ENCODE measurements at regions not wholly inside any gene's neighbourhood (a gene's known extent, or its start where the extent isn't known, plus 50 kb on each side); places are given as distances from the start of the nearest gene placed in this dataset.

DNA sequence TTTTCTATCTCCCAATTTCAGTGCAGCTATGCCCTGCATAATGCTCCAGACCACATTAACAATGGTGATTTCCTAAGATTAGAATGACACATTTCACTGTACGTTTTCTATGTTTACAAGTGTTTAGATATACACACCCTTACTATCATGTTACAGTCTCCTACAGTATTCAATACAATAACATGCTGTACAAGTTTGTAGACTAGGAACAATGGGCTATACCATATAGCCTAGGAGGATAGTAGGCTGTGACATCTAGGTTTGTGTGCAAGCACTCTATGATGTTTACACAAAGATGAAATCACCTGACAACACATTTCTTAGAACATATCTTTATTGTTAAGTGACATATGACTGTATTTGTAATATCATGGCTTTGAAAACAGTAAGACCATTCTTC is 1435.6 kb upstream of the NUDT12 start:
- no peak overlapping the region for H3K4me2 ChIP-seq (ENCODE audit: low read length)
- no peak overlapping the region for H3K4me3 ChIP-seq (replicated peaks in 1 of 2; ENCODE audit: low read depth in 1 of 2, low read length in 2 of 2)
- H3K36me3 ChIP-seq (ENCODE audit: control insufficient read depth in 1 of 2, insufficient read depth in 2 of 2, low read length in 2 of 2) = no peaks in the 10 kb centered on the region
- no peaks in the 10 kb centered on the region for H3K4me1 ChIP-seq (ENCODE audit: control insufficient read depth in 1 of 2, insufficient read depth in 2 of 2, low read length in 2 of 2)
- no peak overlapping the region for H3K9ac ChIP-seq (ENCODE audit: low read length)
- no peaks in the 10 kb centered on the region for H3K27me3 ChIP-seq (ENCODE audit: insufficient read depth, low read length)
- no peaks in the 10 kb centered on the region; the same call in 1 of the 2 replicates for H3K9me2 ChIP-seq (ENCODE audit: insufficient read depth)
- BruUV-seq (replicated peaks) = no TSS peak
- H3K79me2 ChIP-seq (ENCODE audit: insufficient read depth, low read length) = no peaks in the 10 kb centered on the region
- H2AFZ ChIP-seq (ENCODE audit: low read depth, low read length, poor library complexity, severe bottlenecking) = no peak overlapping the region
- ATAC-seq (no peak), DNase-seq (ENCODE audit: low read depth, low spot score) (no peak)
- ChIA-PET POLR2A (no interaction called here), RAD21 (ENCODE audit: low non-redundant PET in 1 of 2, low total read pairs in 2 of 2, uncharacterized antibody in 2 of 2, unreplicated experiment in 2 of 2) (no interaction called here), CTCF (no interaction called here)
- intact Hi-C loops (cut with micrococcal nuclease) = no loop called here
- H3K27ac ChIP-seq (ENCODE audit: low read depth, low read length) = no peak overlapping the region
- no peaks in the 10 kb centered on the region for H3K9me3 ChIP-seq (ENCODE audit: control insufficient read depth in 1 of 2, insufficient read depth in 1 of 2, low read depth in 1 of 2, low read length in 2 of 2)
- TF ChIP-seq EGR1 (IDR thresholded peaks at IDR 0.05; ENCODE audit: low read depth) (no peak), TCF7L2 (IDR thresholded peaks at IDR 0.05; ENCODE audit: borderline replicate concordance, extremely low read depth, insufficient read depth, insufficient read length) (no peak), CEBPB (IDR thresholded peaks at IDR 0.05; ENCODE audit: low read depth) (no peak), POLR2AphosphoS5 (IDR thresholded peaks at IDR 0.05; ENCODE audit: low read depth, low read length) (no peak), SIN3A (IDR thresholded peaks at IDR 0.05; ENCODE audit: low read depth) (no peak), CBX3 (IDR thresholded peaks at IDR 0.05; ENCODE audit: low read depth) (no peak), ELF1 (IDR thresholded peaks at IDR 0.05; ENCODE audit: borderline replicate concordance, low read depth) (no peak), YY1 (IDR thresholded peaks at IDR 0.05; ENCODE audit: extremely low read depth, insufficient replicate concordance, low read depth, low read length) (no peak)
- TF ChIP-seq, protein P1, sequence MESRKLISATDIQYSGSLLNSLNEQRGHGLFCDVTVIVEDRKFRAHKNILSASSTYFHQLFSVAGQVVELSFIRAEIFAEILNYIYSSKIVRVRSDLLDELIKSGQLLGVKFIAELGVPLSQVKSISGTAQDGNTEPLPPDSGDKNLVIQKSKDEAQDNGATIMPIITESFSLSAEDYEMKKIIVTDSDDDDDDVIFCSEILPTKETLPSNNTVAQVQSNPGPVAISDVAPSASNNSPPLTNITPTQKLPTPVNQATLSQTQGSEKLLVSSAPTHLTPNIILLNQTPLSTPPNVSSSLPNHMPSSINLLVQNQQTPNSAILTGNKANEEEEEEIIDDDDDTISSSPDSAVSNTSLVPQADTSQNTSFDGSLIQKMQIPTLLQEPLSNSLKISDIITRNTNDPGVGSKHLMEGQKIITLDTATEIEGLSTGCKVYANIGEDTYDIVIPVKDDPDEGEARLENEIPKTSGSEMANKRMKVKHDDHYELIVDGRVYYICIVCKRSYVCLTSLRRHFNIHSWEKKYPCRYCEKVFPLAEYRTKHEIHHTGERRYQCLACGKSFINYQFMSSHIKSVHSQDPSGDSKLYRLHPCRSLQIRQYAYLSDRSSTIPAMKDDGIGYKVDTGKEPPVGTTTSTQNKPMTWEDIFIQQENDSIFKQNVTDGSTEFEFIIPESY (IDR thresholded peaks at IDR 0.05; ENCODE audit: extremely low read depth, insufficient replicate concordance, low read length) = no peak
- TF ChIP-seq, protein P2, sequence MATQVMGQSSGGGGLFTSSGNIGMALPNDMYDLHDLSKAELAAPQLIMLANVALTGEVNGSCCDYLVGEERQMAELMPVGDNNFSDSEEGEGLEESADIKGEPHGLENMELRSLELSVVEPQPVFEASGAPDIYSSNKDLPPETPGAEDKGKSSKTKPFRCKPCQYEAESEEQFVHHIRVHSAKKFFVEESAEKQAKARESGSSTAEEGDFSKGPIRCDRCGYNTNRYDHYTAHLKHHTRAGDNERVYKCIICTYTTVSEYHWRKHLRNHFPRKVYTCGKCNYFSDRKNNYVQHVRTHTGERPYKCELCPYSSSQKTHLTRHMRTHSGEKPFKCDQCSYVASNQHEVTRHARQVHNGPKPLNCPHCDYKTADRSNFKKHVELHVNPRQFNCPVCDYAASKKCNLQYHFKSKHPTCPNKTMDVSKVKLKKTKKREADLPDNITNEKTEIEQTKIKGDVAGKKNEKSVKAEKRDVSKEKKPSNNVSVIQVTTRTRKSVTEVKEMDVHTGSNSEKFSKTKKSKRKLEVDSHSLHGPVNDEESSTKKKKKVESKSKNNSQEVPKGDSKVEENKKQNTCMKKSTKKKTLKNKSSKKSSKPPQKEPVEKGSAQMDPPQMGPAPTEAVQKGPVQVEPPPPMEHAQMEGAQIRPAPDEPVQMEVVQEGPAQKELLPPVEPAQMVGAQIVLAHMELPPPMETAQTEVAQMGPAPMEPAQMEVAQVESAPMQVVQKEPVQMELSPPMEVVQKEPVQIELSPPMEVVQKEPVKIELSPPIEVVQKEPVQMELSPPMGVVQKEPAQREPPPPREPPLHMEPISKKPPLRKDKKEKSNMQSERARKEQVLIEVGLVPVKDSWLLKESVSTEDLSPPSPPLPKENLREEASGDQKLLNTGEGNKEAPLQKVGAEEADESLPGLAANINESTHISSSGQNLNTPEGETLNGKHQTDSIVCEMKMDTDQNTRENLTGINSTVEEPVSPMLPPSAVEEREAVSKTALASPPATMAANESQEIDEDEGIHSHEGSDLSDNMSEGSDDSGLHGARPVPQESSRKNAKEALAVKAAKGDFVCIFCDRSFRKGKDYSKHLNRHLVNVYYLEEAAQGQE (IDR thresholded peaks at IDR 0.05; ENCODE audit: low read depth) = no peak
- TF ChIP-seq, protein P3, sequence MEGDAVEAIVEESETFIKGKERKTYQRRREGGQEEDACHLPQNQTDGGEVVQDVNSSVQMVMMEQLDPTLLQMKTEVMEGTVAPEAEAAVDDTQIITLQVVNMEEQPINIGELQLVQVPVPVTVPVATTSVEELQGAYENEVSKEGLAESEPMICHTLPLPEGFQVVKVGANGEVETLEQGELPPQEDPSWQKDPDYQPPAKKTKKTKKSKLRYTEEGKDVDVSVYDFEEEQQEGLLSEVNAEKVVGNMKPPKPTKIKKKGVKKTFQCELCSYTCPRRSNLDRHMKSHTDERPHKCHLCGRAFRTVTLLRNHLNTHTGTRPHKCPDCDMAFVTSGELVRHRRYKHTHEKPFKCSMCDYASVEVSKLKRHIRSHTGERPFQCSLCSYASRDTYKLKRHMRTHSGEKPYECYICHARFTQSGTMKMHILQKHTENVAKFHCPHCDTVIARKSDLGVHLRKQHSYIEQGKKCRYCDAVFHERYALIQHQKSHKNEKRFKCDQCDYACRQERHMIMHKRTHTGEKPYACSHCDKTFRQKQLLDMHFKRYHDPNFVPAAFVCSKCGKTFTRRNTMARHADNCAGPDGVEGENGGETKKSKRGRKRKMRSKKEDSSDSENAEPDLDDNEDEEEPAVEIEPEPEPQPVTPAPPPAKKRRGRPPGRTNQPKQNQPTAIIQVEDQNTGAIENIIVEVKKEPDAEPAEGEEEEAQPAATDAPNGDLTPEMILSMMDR (IDR thresholded peaks at IDR 0.05 in 2 of 3, conservative IDR thresholded peaks at IDR 0.05 in 1 of 3; ENCODE audit: borderline replicate concordance in 1 of 3, insufficient read depth in 1 of 3, low read depth in 2 of 3, low read length in 2 of 3) = no peak
- TF ChIP-seq, protein P4, sequence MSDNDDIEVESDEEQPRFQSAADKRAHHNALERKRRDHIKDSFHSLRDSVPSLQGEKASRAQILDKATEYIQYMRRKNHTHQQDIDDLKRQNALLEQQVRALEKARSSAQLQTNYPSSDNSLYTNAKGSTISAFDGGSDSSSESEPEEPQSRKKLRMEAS (IDR thresholded peaks at IDR 0.05) = no peak
- no peaks in the 10 kb centered on the region for H4K20me1 ChIP-seq (ENCODE audit: insufficient read depth)

All from HCT116 (cell line).